NCI-H748 treated with DMSO at 0.1 percent for 48 hours (cell line): ENCODE measurements at regions not wholly inside any gene's neighbourhood (a gene's known extent, or its start where the extent isn't known, plus 50 kb on each side); places are given as distances from the start of the nearest gene placed in this dataset.

ENCODE experiments used
- DNase-seq: peaks from one replicate; lab custom pipeline; 2025; lab: John Stamatoyannopoulos, UW

DNA sequence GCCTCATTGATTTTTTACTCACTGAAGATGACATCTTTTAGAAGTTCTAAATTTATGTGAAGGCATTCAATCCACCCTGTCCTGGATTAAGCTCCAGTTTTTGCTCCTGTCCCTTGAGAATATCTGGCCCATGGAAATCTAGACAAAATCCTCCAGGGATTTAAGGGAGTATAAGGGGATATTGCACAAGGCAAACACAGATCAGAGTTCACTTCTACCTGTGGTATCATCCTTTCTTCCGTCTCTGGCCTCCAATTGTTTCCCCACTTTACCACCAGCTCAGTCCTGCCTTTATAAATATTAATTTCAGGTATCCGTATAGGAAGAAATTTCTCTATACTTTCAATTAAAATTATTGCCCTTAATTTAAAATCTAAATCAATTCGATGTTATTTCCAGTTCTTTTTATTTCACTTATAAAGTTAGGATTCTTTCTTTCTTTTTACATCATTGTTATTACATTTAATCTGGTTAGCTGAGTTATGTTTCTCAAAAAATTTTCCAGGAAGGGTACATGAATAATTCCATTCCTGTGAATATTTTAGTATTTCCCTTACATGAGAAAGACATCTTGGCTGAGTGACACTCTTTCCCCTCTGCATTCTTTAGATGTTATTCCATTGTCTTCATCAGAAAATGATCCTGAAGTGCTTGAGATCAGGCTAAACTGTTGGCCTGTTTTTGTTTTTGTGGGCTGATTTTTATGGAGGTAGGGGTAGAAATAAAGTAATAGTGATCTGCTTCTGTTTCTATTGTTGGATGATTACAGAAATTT lies 194.3 kb upstream of the MAP3K1 start:
- DNase-seq: no peak

DNA sequence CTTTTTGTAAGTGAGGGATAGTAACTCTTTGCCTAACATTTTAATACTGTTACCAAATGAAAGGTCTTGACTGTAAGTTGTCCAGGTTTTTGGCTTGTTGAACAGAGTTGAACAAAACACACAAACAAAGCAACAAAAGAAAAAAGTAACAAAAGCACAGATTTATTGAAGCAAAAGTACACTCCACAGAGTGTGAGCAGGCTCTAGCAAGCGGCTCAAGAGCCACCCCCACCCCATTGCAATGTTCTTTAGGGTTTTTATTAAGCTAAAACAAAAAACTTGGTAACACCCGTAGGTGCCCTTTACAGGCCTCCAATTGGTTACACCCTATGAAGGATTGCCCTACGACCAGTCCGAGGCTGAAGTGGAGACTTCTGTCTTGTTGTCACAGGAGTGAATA lies 197.4 kb upstream of the MAP3K1 start:
- no peak for DNase-seq

DNA sequence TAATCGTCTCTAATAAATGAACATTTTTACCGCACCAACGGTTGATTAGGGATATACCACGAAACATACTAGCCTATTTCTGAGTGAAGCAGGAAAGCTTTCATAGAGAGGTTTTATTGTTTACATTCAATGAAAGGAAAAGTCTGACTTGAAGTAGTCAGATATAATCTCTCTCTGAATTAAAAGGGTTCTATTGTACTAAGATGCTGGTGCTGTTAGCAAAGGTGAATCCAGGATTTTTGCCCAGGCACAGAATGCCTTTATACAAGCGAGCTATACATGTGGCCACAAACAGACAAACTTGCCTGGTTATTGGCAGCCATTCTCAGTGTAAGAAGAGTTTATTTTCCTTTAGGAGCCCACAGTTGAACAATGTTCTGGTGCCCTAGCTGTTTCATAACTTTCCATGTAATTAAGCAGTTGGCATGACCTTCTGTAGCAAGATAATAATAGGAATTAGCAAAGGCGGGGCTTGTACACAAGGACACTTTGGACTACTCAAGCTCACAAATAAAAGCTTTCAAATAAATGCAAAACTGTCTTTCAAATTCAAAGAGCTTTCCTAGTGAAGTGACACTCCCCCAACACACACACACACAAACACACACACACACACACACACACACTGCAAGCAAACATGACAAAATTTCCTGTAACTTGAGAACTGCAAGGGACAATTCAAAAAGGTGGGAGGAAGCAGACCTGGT lies 198.7 kb upstream of the MAP3K1 start:
- peak; percentile 82 for DNase-seq

- DNase-seq: no peak
These were observed 199.8 kb upstream of the MAP3K1 start for GRCh38 chr5:56615361-56616153.

- DNase-seq: no peak
These were observed 202.6 kb upstream of the MAP3K1 start for GRCh38 chr5:56612759-56613158.

DNA sequence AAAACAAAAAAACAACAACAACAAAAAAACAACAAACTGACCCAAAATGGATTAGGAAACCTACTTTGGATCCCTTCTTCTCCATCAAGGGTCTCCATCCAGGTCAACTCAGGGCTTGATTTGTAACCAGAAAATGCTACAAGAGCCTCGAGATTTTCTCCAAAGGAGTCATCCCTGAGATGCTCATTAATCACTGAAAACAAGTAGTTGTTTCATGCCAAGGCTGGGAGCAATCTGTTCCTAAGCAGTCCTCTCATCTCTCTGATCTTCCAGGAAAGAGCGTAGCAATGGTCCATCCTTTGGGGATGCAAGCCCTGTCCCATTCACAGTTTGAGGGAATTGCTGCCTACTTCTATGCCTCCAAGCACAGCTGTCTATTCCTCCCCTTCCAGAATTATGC lies 203.0 kb upstream of the MAP3K1 start:
- DNase-seq: no peak

- no peak for DNase-seq
These were observed 205.2 kb upstream of the MAP3K1 start for GRCh38 chr5:56610093-56610698.

DNA sequence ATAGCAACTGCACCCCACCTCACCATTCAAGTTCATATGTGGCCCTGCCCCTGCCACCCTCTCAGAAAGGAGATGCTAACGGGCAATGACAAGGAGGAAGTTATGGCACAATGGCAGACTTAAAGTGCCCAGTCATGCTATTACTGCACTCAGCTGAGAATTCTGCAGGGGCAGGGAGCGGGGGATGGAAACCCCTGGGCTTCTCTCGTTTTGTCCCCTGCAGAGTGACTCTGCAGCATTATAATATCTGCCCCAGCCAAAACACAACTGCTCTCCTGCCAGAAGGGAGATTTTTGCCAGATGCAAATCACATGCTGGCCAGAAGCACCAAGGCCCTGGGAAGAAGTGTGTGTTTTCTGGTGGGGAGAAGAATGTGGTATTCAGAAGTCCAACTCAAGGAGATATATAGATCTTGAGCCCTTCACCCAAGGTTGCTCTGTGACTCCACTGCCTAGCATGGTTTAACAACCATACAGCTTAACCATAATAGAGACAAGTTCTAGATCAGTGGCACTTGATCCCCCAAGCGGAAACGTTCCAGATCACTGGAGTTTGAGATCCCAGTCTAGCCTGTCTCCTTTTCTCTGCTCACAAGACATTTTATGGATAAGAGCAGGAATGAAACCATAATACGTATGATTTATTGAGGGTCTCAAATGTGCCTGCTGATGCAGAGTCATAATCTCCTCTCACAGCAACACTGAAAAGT lies 207.0 kb upstream of the MAP3K1 start:
- no peak for DNase-seq

GRCh38 chr5:56607551-56607950 lies 207.8 kb upstream of the MAP3K1 start:
- no peak for DNase-seq

DNA sequence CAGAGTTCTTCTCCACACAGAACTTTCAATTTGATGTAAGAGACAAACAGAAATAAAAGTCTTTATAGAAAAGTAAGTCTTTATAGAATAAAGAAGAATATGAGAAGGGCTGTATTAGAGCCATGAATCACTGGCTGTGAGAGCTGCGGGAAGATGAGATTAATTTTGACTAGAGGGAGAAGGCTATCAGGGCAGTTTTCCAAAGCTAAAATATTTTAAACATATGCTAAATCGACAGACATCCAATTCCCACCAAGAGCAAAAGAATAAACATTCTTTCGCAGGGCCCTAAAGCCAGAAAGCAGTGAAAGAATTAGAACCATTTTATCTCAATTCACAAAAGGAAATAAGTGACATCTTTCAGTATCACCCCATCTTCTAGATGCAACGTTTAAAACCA lies 208.3 kb upstream of the MAP3K1 start:
- DNase-seq: no peak

- DNase-seq: no peak
These were observed 209.2 kb upstream of the MAP3K1 start for GRCh38 chr5:56606192-56606591.

DNA sequence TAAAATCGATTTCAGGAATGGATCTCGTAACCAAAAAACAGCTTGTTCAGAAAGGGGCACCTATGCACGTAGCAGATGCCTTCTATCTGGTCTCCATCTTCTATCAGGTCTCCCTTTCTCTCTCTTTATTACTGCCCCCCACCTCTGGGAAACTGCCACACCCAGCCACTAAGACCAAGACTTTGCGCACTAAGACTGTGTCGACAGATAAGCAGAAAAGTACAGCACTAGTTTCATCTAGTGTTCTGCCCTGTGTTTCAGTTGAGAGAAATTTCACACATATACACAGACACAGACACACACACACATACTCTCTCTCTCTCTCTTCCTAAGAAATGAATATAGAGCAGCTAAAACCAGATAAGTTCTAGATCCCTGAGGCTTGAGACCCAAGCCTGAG lies 210.1 kb upstream of the MAP3K1 start:
- no peak for DNase-seq

DNA sequence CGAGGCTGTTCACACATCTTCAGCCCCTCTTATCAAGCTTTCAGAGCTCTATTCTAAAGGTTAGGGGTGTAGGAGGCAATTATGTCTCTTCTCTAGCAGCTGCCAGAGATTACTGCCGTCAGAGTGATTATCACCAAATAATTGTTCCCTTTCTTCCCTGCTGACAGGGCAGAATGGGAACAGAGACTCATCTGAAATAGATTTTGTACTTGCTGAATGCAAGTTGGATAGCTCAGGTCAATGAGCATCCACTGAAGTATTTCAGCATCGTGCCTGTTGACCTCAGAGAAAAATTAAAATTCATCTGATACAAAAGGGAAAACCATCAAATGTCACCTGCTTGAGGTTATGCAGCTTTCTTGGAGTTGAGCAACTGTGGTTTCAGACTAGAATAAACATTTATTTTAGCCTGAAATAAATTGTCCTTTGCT lies 213.7 kb upstream of the MAP3K1 start:
- peak; percentile 73 for DNase-seq

DNA sequence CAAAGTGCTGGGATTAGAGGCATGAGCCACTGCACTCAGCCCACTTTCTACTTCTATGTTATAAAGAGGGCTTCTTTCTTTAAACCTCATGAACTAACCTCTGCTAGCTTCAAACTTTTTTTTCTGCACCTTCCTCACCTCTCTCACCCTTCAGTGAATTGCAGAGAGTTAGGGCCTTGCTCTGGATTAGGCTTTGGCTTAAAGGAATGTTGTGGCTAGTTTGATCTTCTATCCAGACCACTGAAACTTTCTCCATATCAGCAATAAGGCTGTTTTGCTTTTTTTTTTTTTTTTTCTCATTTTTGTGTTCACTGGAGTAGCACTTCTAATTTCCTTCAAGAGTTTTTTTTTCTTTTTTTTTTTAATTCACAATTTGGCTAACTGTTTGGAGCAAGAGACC lies 216.4 kb upstream of the MAP3K1 start:
- no peak for DNase-seq

GRCh38 chr5:56596155-56596554 lies 219.2 kb upstream of the MAP3K1 start:
- DNase-seq: no peak

DNA sequence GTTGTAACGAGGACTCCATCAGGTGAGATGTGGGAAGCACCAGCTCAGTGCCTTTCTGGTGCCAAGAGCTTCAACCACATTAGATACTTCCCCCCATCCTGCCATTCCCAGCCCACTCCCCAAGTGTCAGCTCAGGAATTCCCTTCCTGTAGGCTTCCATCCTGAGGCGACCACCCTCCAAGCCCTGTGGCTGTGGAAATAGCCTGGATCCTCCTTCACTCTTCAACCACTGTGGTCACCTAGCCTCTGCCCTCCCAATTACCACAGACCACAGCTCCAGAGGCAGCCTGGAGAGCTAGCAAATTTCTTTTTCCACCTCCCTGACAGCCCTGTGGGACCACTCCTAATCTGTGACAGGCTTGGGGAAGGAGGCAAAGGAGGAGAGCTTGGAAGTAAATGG lies 219.8 kb upstream of the MAP3K1 start:
- no peak for DNase-seq

GRCh38 chr5:56594792-56595191 lies 220.6 kb upstream of the MAP3K1 start:
- DNase-seq: no peak

- no peak for DNase-seq
These were observed 224.3 kb upstream of the MAP3K1 start for GRCh38 chr5:56591081-56591480.

- DNase-seq: peak; percentile 40
These were observed 225.9 kb upstream of the MAP3K1 start for GRCh38 chr5:56589481-56589860.

GRCh38 chr5:56588636-56589480 lies 226.5 kb upstream of the MAP3K1 start:
- DNase-seq: peak; percentile 62

- DNase-seq: no peak
These were observed 227.2 kb upstream of the MAP3K1 start for GRCh38 chr5:56588131-56588487.
